ENCODE measurements at regions not wholly inside any gene's neighbourhood (a gene's known extent, or its start where the extent isn't known, plus 50 kb on each side); places are given as distances from the start of the nearest gene placed in this dataset.
A peak's percentile ranks its signal among the peaks of the same experiment; 100 is the strongest.

DNA sequence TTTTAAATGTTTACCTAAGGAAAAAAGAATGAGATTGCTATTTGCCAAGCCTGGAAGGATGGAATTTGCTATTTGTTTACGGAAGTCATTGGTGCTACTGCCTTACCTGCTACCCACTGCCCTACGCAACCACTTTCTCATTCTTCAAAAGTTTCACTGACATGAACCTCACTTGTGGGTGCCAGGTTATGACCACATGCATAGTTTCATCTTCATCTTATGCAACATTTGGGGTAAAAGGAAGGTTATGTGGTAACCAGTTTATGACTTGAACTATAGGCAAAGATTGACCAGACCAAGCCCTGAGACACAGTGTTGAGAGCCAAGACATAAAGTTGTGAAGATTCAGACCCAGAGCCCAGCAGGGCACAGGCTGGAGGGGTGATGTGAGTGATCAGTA lies 142.5 kb downstream of the LACC1 start:
- DNase-seq (ENCODE audit: low spot score) = no peak

DNA sequence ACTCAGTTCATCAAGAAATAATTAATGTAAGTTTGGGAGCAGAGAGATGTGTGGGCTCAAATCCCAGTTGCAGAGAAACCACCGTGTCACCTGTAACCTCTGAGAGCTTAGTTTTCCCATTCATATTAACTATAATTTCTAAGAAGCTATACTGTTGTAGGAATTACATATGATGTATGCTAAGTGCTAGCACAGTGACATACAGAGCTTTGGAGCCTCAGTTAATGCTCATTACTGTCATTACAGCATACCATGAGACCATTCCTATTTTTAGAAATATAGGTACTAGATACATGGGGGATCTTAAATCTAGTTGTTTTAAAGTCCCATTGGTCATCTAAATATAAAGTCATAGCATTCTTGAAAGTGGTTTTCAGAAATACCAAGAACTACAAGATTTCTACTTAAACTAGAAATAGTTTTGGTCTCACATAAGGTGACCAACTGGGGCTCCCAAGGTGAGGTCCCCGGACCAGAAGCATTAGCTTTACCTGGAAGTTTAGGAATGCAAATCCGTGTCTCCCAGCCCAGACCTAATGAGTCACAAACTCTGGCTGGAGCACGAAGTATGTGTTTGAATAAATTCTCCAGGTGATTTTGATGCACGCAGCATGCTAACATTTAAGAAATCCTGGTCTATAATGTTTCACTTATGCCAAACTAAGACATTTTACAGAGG lies 144.6 kb downstream of the LACC1 start:
- DNase-seq (ENCODE audit: low spot score) = no peak

GRCh38 chr13:44024846-44025195 lies 145.1 kb downstream of the LACC1 start:
- DNase-seq (ENCODE audit: low spot score) = no peak

DNA sequence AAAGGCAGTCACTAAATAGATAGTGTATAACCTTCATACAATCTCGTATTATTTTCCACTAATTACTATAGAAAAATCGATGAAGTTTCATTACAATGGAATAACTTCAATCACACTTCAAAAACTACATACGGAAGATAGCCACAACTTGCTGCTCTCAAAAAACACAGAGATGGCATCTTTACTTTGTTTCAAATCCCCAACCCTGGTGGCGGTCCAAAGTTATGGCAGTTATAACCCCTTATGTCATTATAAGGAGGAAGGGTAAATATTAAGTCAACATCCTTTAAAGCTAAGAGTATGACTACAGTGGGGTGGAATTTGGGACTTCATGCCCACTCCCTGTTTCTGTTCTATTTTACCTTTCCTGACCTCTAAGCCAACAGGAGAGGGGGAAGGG lies 146.5 kb downstream of the LACC1 start:
- no peak for DNase-seq (ENCODE audit: low spot score)

DNA sequence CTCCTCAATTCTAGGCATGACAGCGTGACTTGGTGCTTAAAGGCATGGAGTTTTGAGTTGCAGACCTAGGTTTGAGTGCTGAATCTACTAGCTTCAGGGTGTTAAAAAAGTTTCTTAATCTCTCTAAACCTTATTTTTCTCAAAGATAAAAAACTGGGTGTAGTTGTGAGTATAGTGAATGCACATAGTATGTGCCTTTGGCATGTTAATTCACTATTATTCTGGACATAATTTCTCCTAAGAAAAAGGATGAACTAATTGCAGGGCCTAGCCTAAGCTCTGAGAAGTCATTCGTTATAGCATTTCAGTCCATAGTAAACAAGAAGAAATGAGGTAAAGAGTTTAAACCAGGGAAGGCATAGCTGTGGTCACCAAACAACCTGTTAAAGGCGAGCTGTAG lies 149.0 kb downstream of the LACC1 start:
- no peak for DNase-seq (ENCODE audit: low spot score)

GRCh38 chr13:44030615-44031014 lies 150.9 kb downstream of the LACC1 start:
- DNase-seq (ENCODE audit: low spot score) = no peak

- no peak for DNase-seq (ENCODE audit: low spot score)
Measured at GRCh38 chr13:44031555-44031954, 151.9 kb downstream of the LACC1 start.

DNA sequence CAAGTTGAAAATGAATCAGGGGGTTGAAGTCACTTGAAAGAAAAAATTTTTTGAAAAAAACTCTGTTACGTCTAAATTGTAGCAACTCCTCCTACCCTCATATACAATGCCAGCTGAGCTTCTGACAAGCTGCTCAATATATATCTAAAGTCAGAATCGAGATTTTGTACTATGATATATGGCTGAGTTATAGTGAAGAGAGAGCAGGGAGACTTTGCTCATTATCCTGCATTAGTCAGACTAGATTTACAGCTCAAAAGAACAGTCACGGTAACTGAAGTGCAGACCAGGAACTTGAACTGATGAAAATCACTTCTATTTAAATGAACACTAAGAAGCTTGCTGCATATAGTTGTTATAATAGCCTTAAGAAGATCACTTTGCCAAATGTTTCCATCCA lies 153.1 kb downstream of the LACC1 start:
- no peak for DNase-seq (ENCODE audit: low spot score)

DNA sequence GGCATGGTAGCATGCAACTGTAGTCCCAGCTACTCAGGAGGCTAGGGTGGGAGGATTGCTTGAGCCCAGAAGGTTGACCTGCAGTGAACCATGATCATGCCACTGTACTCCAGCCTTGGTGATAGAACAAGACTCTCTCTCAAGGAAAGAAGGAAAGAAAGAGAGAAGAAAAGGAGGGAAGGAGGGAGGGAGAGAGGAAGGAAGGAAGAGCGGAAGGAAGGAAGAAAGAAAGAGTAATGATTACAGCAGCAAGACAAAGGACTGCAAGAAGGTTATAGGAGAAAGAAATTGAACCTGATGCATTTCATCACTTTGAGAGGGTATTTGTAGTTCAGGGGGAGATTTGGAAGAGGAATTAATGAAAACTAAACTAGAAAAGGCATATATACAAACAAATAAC lies 155.7 kb downstream of the LACC1 start:
- DNase-seq (ENCODE audit: low spot score) = no peak

DNA sequence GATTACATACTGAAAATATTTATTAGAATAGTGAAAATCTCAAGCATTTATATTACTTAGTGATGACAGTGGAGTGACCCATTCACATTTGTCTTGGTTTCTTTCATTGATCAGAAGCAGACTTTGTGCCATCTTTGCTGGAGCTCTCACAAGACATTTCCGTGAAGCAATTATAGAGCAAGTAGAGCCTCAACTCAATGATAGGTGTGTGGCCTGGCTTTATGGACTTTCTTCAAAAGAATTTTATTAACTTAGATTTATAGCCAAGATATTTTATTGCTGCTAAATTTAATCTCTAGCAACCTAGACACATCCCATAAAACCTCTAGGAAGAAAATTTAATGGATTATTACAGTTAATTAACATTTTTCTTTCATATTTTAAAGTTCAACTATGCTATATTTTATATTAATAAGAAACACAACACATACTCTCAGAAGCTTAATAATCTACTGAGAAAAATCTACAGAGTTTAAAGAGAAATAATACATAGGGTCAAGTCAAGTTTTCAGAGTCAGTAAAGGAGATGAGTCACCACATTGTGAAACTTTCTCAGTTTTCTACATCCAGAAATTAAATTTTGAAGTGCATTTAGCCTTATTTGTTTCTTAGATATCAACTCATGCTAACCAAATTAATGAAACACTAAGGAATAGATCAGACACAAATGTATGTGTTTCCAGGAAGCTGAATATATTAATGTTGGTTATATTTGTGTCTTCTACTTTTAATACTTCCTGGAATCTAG lies 160.5 kb downstream of the LACC1 start:
- DNase-seq (ENCODE audit: low spot score) = no peak

DNA sequence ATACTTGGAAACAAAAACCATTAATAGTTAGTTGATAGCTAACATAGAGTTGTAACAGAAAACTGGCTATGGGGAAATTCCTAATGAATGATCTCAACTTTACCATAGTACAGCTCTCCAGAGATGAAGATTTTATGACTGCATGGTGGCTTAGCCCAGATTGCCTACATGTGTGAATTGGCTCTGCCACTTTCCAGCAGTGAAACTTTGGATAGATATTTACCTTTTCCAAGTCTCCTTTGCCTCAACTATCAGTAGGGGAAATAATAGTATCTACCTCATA lies 161.1 kb downstream of the LACC1 start:
- no peak for DNase-seq (ENCODE audit: low spot score)

- DNase-seq (ENCODE audit: low spot score) = no peak
Measured at GRCh38 chr13:44044547-44045179, 165.0 kb downstream of the LACC1 start.

GRCh38 chr13:44045180-44045562 lies 165.5 kb downstream of the LACC1 start:
- no peak for DNase-seq (ENCODE audit: low spot score)

GRCh38 chr13:44046428-44046827 lies 166.7 kb downstream of the LACC1 start:
- DNase-seq (ENCODE audit: low spot score) = no peak

- no peak for DNase-seq (ENCODE audit: low spot score)
Measured at GRCh38 chr13:44048326-44048725, 168.6 kb downstream of the LACC1 start.

GRCh38 chr13:44049081-44049945 lies 169.6 kb downstream of the LACC1 start:
- DNase-seq (ENCODE audit: low spot score) = no peak

GRCh38 chr13:44050450-44051063 lies 170.9 kb downstream of the LACC1 start:
- DNase-seq (ENCODE audit: low spot score) = peak; percentile 44

- DNase-seq (ENCODE audit: low spot score) = no peak
Measured at GRCh38 chr13:44051405-44051804, 171.7 kb downstream of the LACC1 start.

DNA sequence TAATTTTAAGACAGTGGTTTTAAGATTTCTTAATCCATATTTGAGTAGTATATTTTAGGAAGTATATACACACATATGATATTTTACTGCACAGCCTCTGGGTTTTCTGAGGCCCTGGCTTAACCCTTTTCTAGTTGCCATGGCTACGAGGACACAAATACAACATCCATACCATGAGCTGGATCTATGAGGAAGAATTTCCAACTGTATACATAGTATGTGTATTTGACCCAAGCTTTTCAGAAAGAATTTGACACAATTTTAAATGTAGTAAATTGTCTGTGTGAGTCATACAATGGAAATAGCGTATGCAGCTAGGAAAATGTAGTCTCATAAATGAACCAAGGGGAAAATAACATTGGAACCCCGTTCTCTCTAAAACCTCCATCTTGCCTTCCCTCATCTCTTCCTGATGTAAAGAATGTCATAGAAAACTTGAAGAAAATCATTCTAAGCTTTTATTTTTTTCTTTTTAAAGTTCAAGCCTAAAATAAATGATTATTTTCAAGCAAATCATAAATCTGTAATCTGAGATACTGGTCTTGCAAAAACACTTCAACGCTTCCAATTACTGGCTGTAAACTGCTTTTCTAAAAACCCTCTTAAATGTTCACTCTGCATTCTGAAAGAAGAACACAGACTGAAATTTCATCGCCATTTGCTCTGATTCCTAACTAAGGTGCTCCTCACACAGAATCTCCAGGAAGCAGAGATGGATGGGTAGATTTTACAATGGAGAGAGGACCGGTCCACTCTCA lies 172.4 kb downstream of the LACC1 start:
- DNase-seq (ENCODE audit: low spot score) = no peak

DNA sequence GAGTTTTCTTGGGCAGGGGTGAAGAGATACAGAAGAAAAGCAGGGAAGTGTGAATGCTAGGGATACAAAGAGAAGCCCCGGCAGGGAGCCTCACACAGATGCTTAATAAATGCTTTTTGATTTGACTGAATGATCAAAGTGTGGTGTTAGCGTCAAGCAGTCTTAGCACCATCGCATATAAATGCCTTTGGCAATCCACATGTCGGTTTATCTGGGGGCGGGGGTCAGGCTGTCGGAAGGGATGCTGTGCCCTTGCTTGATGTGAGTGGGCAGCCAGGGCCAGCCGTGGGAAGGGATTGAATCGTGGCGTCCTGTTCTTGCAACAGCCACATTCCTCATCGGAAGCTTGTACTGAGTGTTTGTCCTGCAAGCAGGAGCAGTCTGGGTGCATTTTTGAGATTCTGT lies 173.1 kb downstream of the LACC1 start:
- DNase-seq (ENCODE audit: low spot score) = no peak

GRCh38 chr13:44053208-44053607 lies 173.5 kb downstream of the LACC1 start:
- DNase-seq (ENCODE audit: low spot score) = no peak

DNA sequence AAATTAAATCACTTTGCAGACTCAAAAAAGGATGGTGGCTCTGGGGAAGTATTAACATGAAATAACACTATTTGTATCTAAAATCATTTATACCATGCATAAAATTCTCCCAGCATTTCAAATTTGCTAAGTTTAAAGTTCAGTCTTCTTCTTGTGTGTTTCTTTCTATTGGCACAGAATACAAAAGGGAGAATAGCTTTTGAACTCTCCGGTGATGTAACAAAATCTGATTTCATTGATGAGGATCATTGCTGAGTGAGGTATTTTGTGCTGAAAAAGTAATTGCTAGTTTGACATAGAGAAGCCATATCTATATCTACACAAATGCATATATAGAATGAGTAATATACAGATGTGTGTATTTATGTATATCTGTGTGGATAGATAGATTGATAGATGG lies 174.8 kb downstream of the LACC1 start:
- no peak for DNase-seq (ENCODE audit: low spot score)

Measured in kidney capillary endothelial cell (primary cell).